Endothelial cell of umbilical vein (primary cell): ENCODE measurements at regions not wholly inside any gene's neighbourhood (a gene's known extent, or its start where the extent isn't known, plus 50 kb on each side); places are given as distances from the start of the nearest gene placed in this dataset.
"Not testable (repeated sequence)": the region's sequence is repeated elsewhere in the genome, so short reads cannot be mapped to it uniquely, and the experiment has no call there.

Source experiments
- BruUV-seq: library from RNA; stranded (reverse); fragments of 400-500 nt; replicated peaks from 2 replicates; lab custom pipeline; 2021; lab: Mats Ljungman, UMichigan
- CTCF ChIA-PET: fragments of 300-600, 350-600 bp; sonication (Branson Sonifier 250); formaldehyde crosslinking; loops from one replicate; lab custom pipeline; 2021; ENCODE audit warnings: antibody characterized with exemption, inconsistent platforms; lab: Charles Lee
- POLR2A ChIA-PET: fragments of 300-600, 350-600 bp; sonication (Branson Sonifier 250); formaldehyde crosslinking; loops from one replicate; lab custom pipeline; 2021; ENCODE audit warnings: antibody characterized with exemption, inconsistent platforms; lab: Charles Lee
- DNase-seq: peaks from one replicate; pipeline ENCODE4 v3.0.0-alpha.2; 2011; ENCODE audit warnings: low read depth, low spot score
- FAIRE-seq: peaks from 2 replicates; lab custom pipeline; 2011; peaks lifted over from hg19 to GRCh38; lab: Jason Lieb, UNC
- H2AFZ ChIP-seq: 2 replicates; pipeline ENCODE4 v1.6.0; 2012; ENCODE audit warnings: low read depth, low read length, control low read depth, inconsistent platforms
- H3K27ac ChIP-seq: 2 replicates; pipeline ENCODE4 v1.5.1; 2011; ENCODE audit warnings: low read depth, mild to moderate bottlenecking, control low read depth, low read length, moderate library complexity; ENCODE audit not compliant: insufficient read depth
- H3K27me3 ChIP-seq, 2 experiments: 2 replicates each; pipeline versions ENCODE4 v1.6.0 to v1.6.1; 2011; ENCODE audit warnings: low read length in 2 of 2, mixed read lengths in 1 of 2; ENCODE audit not compliant: control insufficient read depth in 2 of 2, insufficient read depth in 2 of 2
- H3K36me3 ChIP-seq, 2 experiments: 2 replicates in 1 of 2; 3 replicates in 1 of 2; pipeline ENCODE4 v1.5.1; 2011; ENCODE audit warnings: low read length in 2 of 2, mild to moderate bottlenecking in 1 of 2, moderate library complexity in 1 of 2; ENCODE audit not compliant: control insufficient read depth in 2 of 2, insufficient read depth in 2 of 2; ENCODE audit errors: extremely low read depth in 1 of 2
- H3K4me1 ChIP-seq: 3 replicates; pipeline ENCODE4 v1.5.1; 2011; ENCODE audit warnings: mild to moderate bottlenecking, low read length; ENCODE audit not compliant: control insufficient read depth, insufficient read depth; ENCODE audit errors: extremely low read depth
- H3K4me2 ChIP-seq: 2 replicates; pipeline ENCODE4 v1.6.1; 2011; ENCODE audit warnings: low read length, control low read depth, mixed read lengths; ENCODE audit not compliant: insufficient read depth
- H3K4me3 ChIP-seq, 3 experiments: fragments of 200-600 bp in 1 of 3; sonication (generic), shearing (Covaris generic) in 1 of 3; replicated peaks in 1 of 3; 2 replicates each; pipeline ENCODE4 v1.5.1; 2011 to 2016; ENCODE audit warnings: control low read depth in 3 of 3, low read length in 3 of 3, mild to moderate bottlenecking in 2 of 3, inconsistent platforms in 1 of 3, low read depth in 1 of 3, moderate library complexity in 1 of 3; ENCODE audit not compliant: insufficient read depth in 1 of 3
- H3K79me2 ChIP-seq: 2 replicates; pipeline ENCODE4 v1.6.0; 2012; ENCODE audit warnings: low read length, inconsistent platforms; ENCODE audit not compliant: control insufficient read depth, insufficient read depth
- H3K9ac ChIP-seq: replicated peaks from 2 replicates; pipeline ENCODE3; 2011; ENCODE audit warnings: low read length, control low read depth; ENCODE audit not compliant: insufficient read depth; ENCODE audit errors: extremely low read depth
- H3K9me1 ChIP-seq: replicated peaks from 3 replicates; pipeline ENCODE4 v1.6.0; 2011; ENCODE audit warnings: mild to moderate bottlenecking, low read length; ENCODE audit not compliant: control insufficient read depth, insufficient read depth; ENCODE audit errors: extremely low read depth
- H3K9me3 ChIP-seq: replicated peaks from 2 replicates; pipeline ENCODE4 v1.5.1; 2012; ENCODE audit warnings: low read length, inconsistent platforms; ENCODE audit not compliant: control insufficient read depth, insufficient read depth
- H4K20me1 ChIP-seq: replicated peaks from 2 replicates; pipeline ENCODE3; 2011; ENCODE audit warnings: mild to moderate bottlenecking, low read length; ENCODE audit not compliant: control insufficient read depth, insufficient read depth; ENCODE audit errors: extremely low read depth
- CTCF ChIP-seq, 2 donors: IDR thresholded peaks; 1 replicate in 1 of 2; 2 replicates in 1 of 2; pipeline ENCODE4 v1.5.1; 2011; ENCODE audit warnings: low read length in 2 of 2, mild to moderate bottlenecking in 2 of 2, moderate library complexity in 2 of 2, control low read depth in 1 of 2, inconsistent platforms in 1 of 2, low read depth in 1 of 2; ENCODE audit not compliant: insufficient read depth in 1 of 2; ENCODE audit errors: extremely low read depth in 1 of 2
- EZH2 ChIP-seq: IDR thresholded peaks from 2 replicates; pipeline ENCODE4 v1.6.1; 2012; ENCODE audit warnings: borderline replicate concordance, low read depth, mild to moderate bottlenecking, moderate library complexity, low read length, inconsistent platforms; ENCODE audit not compliant: severe bottlenecking
- FOS ChIP-seq: IDR thresholded peaks from 2 replicates; pipeline ENCODE4 v1.6.1; 2011; ENCODE audit warnings: mild to moderate bottlenecking, low read length, moderate library complexity, borderline replicate concordance; ENCODE audit not compliant: insufficient read depth
- GATA2 ChIP-seq: IDR thresholded peaks from 2 replicates; pipeline ENCODE4 v1.7.0; 2011; ENCODE audit warnings: low read depth, mild to moderate bottlenecking, moderate library complexity, mixed read lengths, low read length; ENCODE audit not compliant: insufficient read length, insufficient read depth
- JUN ChIP-seq: IDR thresholded peaks from 2 replicates; pipeline ENCODE4 v1.6.1; 2011; ENCODE audit warnings: borderline replicate concordance, low read depth; ENCODE audit not compliant: insufficient read length, insufficient read depth
- MAX ChIP-seq: IDR thresholded peaks from 2 replicates; pipeline ENCODE4 v1.6.1; 2011; ENCODE audit not compliant: insufficient read depth, insufficient read length
- MYC ChIP-seq: IDR thresholded peaks from one replicate; pipeline ENCODE4 v1.6.1; 2011; ENCODE audit warnings: mild to moderate bottlenecking, low read depth, low read length
- POLR2A ChIP-seq: IDR thresholded peaks from 2 replicates; pipeline ENCODE4 v1.6.1; 2012; ENCODE audit warnings: low read depth, mild to moderate bottlenecking, control low read depth, low read length
- POLR2AphosphoS5 ChIP-seq: IDR thresholded peaks from 2 replicates; pipeline ENCODE4 v1.6.1; 2012; ENCODE audit warnings: low read depth, mild to moderate bottlenecking, control low read depth, low read length, moderate library complexity; ENCODE audit not compliant: insufficient read depth
- dilution Hi-C: fragments of 300-500 bp; cut with MboI; formaldehyde crosslinking; loops from one replicate; pipeline ENCODE4 v1.15.0; 2019; ENCODE audit warnings: low sequenced_read_pairs; ENCODE audit not compliant: extremely low pct_ligation_motif_present
- intact Hi-C: fragments of 100-400 bp; cut with micrococcal nuclease; formaldehyde crosslinking; loops from one replicate; pipeline ENCODE4 v1.10.0; 2022

- Histone ChIP-seq H3K4me2 (no peak overlapping the region), H3K4me3 (no peak overlapping the region), H3K27me3 (peaks cover 13 to 17% of the 10 kb centered on the region in 2 experiments), H3K27ac (no peak overlapping the region), H3K4me1 (peaks cover 1% of the 10 kb centered on the region), H3K36me3 (no peaks in the 10 kb centered on the region), H2AFZ (no peak overlapping the region), H3K9me1 (no peaks in the 10 kb centered on the region), H3K9me3 (no peaks in the 10 kb centered on the region), H3K79me2 (no peaks in the 10 kb centered on the region), H4K20me1 (no peaks in the 10 kb centered on the region), H3K9ac (no peak overlapping the region)
- DNase-seq, result no peak
- dilution Hi-C loops, result no loop called here
- no peak for FAIRE-seq
- BruUV-seq, result no TSS peak
- TF ChIP-seq POLR2AphosphoS5, result no peak
- no peak for TF ChIP-seq JUN
- TF ChIP-seq POLR2A, result no peak
- TF ChIP-seq GATA2, result no peak
- no peak for TF ChIP-seq MYC
- TF ChIP-seq CTCF (IDR thresholded peaks at IDR 0.05; ENCODE audit: extremely low read depth in 1 of 2, insufficient read depth in 1 of 2, low read depth in 1 of 2, low read length in 2 of 2), result no peak
- no peak for TF ChIP-seq FOS
- no peak for TF ChIP-seq MAX
- no peak for TF ChIP-seq EZH2
- ChIA-PET POLR2A (no interaction called here), CTCF (no interaction called here)
- intact Hi-C loops, result no loop called here
These were observed 82.4 kb upstream of the VGLL4 start for GRCh38 chr3:11726146-11726545.

GRCh38 chr3:11725340-11725641 lies 81.6 kb upstream of the VGLL4 start:
- BruUV-seq, intact Hi-C loops, POLR2A ChIA-PET, H3K36me3 ChIP-seq, FAIRE-seq, H3K9me3 ChIP-seq, CTCF ChIA-PET, H3K79me2 ChIP-seq, H3K9me1 ChIP-seq, H2AFZ ChIP-seq, H3K4me2 ChIP-seq, DNase-seq, H3K4me1 ChIP-seq, H3K9ac ChIP-seq, H3K4me3 ChIP-seq, dilution Hi-C loops, H3K27ac ChIP-seq, H4K20me1 ChIP-seq: not testable (repeated sequence)
- peaks cover 12 to 17% of the 10 kb centered on the region in 2 experiments for H3K27me3 ChIP-seq
